SK-N-SH (cell line): ENCODE measurements at regions not wholly inside any gene's neighbourhood (a gene's known extent, or its start where the extent isn't known, plus 50 kb on each side); places are given as distances from the start of the nearest gene placed in this dataset.

ENCODE experiments used
- CTCF ChIA-PET: fragments of 300-600, 350-600 bp; formaldehyde crosslinking; extraction: SDS; loops from one replicate; lab custom pipeline; 2021; lab: Yijun Ruan, JAX
- POLR2A ChIA-PET: fragments of 350-600 bp; sonication (Branson Sonifier 250); formaldehyde crosslinking; extraction: SDS; loops from one replicate; lab custom pipeline; 2020; ENCODE audit warnings: antibody characterized with exemption, inconsistent platforms; lab: Yijun Ruan, JAX
- DNase-seq: peaks from one replicate; pipeline ENCODE4 v3.0.0; 2012
- H2AFZ ChIP-seq: fragments of 200-600 bp; sonication (generic); 2 replicates; pipeline ENCODE4 v1.8.1; 2016; ENCODE audit warnings: antibody characterized with exemption, mild to moderate bottlenecking, low read depth
- H3F3A ChIP-seq: fragments of 200-600 bp; sonication (generic); replicated peaks from 2 replicates; pipeline ENCODE3; 2016; ENCODE audit warnings: antibody characterized with exemption, mild to moderate bottlenecking; ENCODE audit not compliant: insufficient read depth
- H3K27ac ChIP-seq, 2 experiments: fragments of 200-500 bp in 1 of 2; fragments of 200-600 bp in 1 of 2; sonication (Bioruptor generic) in 1 of 2; sonication (generic), shearing (Covaris generic) in 1 of 2; 2 replicates each; pipeline versions ENCODE4 v1.5.1 to v1.6.1; 2014 to 2016; ENCODE audit warnings: low read depth in 2 of 2, inconsistent platforms in 1 of 2, low read length in 1 of 2, mild to moderate bottlenecking in 1 of 2, mixed read lengths in 1 of 2
- H3K27me3 ChIP-seq: fragments of 200-600 bp; sonication (generic), shearing (Covaris generic); 2 replicates; pipeline ENCODE4 v1.6.1; 2016; ENCODE audit warnings: mixed run types; ENCODE audit not compliant: insufficient read depth
- H3K36me3 ChIP-seq, 2 experiments: fragments of 200-500 bp in 1 of 2; fragments of 200-600 bp in 1 of 2; sonication (Bioruptor generic) in 1 of 2; sonication (generic) in 1 of 2; replicated peaks in 1 of 2; 2 replicates each; pipeline versions ENCODE3 to v1.5.1; 2014 to 2016; ENCODE audit warnings: low read length in 1 of 2, mild to moderate bottlenecking in 1 of 2; ENCODE audit not compliant: insufficient read depth in 2 of 2, control insufficient read depth in 1 of 2
- H3K4me1 ChIP-seq, 2 experiments: fragments of 200-500 bp in 1 of 2; fragments of 200-600 bp in 1 of 2; sonication (Bioruptor generic) in 1 of 2; sonication (generic), shearing (Covaris generic) in 1 of 2; 2 replicates each; pipeline versions ENCODE4 v1.5.1 to v1.6.1; 2014 to 2016; ENCODE audit warnings: low read depth in 1 of 2, low read length in 1 of 2, mixed run types in 1 of 2; ENCODE audit not compliant: insufficient read depth in 2 of 2, control insufficient read depth in 1 of 2
- H3K4me2 ChIP-seq: fragments of 200-600 bp; sonication (generic), shearing (Covaris generic); 2 replicates; pipeline ENCODE4 v1.6.1; 2017; ENCODE audit warnings: mixed run types
- H3K4me3 ChIP-seq, 2 experiments: fragments of 200-500 bp in 1 of 2; fragments of 200-600 bp in 1 of 2; sonication (Bioruptor generic) in 1 of 2; sonication (generic), shearing (Covaris generic) in 1 of 2; 2 replicates each; pipeline versions ENCODE4 v1.5.1 to v1.8.1; 2014 to 2016; ENCODE audit warnings: low read depth in 2 of 2, inconsistent platforms in 1 of 2, low read length in 1 of 2, mild to moderate bottlenecking in 1 of 2, mixed read lengths in 1 of 2, moderate library complexity in 1 of 2
- H3K79me2 ChIP-seq: fragments of 200-600 bp; sonication (generic); 2 replicates; pipeline ENCODE4 v1.8.1; 2017; ENCODE audit warnings: mild to moderate bottlenecking; ENCODE audit not compliant: insufficient read depth
- H3K9ac ChIP-seq: fragments of 200-600 bp; sonication (generic); 2 replicates; pipeline ENCODE4 v1.6.1; 2017; ENCODE audit warnings: mixed run types
- H3K9me2 ChIP-seq: fragments of 200-600 bp; sonication (generic); 2 replicates; pipeline ENCODE4 v1.6.1; 2017; ENCODE audit warnings: mixed run types
- H3K9me3 ChIP-seq: fragments of 200-600 bp; sonication (generic); 2 replicates; pipeline ENCODE4 v1.6.1; 2017; ENCODE audit warnings: mixed run types, mild to moderate bottlenecking, moderate library complexity
- H4K20me1 ChIP-seq: fragments of 200-600 bp; sonication (generic); 2 replicates; pipeline ENCODE4 v1.6.1; 2017; ENCODE audit warnings: mild to moderate bottlenecking, mixed run types; ENCODE audit not compliant: insufficient read depth
- EP300 ChIP-seq, 2 experiments: IDR thresholded peaks; 2 replicates each; pipeline versions ENCODE4 v1.4.0 to v1.6.1; 2012; ENCODE audit warnings: borderline replicate concordance in 1 of 2, low read depth in 1 of 2, low read length in 1 of 2
- EZH2phosphoT487 ChIP-seq: fragments of 200-600 bp; sonication (generic); IDR thresholded peaks from 2 replicates; pipeline ENCODE4 v1.6.1; 2017; ENCODE audit warnings: low read depth, mixed run types, mild to moderate bottlenecking, antibody characterized with exemption, moderate library complexity, borderline replicate concordance
- FOXJ3 ChIP-seq: sonication (generic); formaldehyde crosslinking; IDR thresholded peaks from 2 replicates; pipeline ENCODE4 v1.5.1; 2020; ENCODE audit warnings: mild to moderate bottlenecking, missing genetic modification reagents
- FOXM1 ChIP-seq: IDR thresholded peaks from 2 replicates; pipeline ENCODE4 v1.4.0; 2012; ENCODE audit warnings: low read depth, mild to moderate bottlenecking
- JUND ChIP-seq: IDR thresholded peaks from 2 replicates; pipeline ENCODE4 v1.4.0; 2012
- MXI1 ChIP-seq: IDR thresholded peaks from 2 replicates; pipeline ENCODE4 v1.6.1; 2012; ENCODE audit warnings: mild to moderate bottlenecking, low read depth, low read length, improper control_type of control experiment
- NFIC ChIP-seq: IDR thresholded peaks from 2 replicates; pipeline ENCODE4 v1.4.0; 2012; ENCODE audit warnings: borderline replicate concordance
- NRF1 ChIP-seq: IDR thresholded peaks from 2 replicates; pipeline ENCODE4 v1.6.1; 2012; ENCODE audit warnings: low read depth, mild to moderate bottlenecking, low read length
- RAD21 ChIP-seq: IDR thresholded peaks from 2 replicates; pipeline ENCODE4 v1.6.1; 2012; ENCODE audit warnings: mild to moderate bottlenecking, low read length
- RFX5 ChIP-seq: IDR thresholded peaks from 2 replicates; pipeline ENCODE4 v1.6.1; 2012; ENCODE audit warnings: mild to moderate bottlenecking, improper control_type of control experiment, low read length
- SIN3A ChIP-seq: IDR thresholded peaks from 2 replicates; pipeline ENCODE4 v1.6.1; 2012; ENCODE audit warnings: low read depth, mild to moderate bottlenecking, low read length, moderate library complexity, borderline replicate concordance
- TAF1 ChIP-seq: IDR thresholded peaks from 2 replicates; pipeline ENCODE4 v1.6.1; 2012; ENCODE audit warnings: low read depth, mild to moderate bottlenecking, low read length, moderate library complexity, borderline replicate concordance
- TCF12 ChIP-seq: IDR thresholded peaks from 2 replicates; pipeline ENCODE4 v1.4.0; 2012
- WGBS: methylation state at CpG from one replicate; pipeline ENCODE4 v1.1.6; 2017; ENCODE audit warnings: low lambda C conversion rate; 5-methylcytosine and 5-hydroxymethylcytosine counted together
- TF ChIP-seq, protein P1 (sequence below): IDR thresholded peaks from 2 replicates; pipeline ENCODE4 v1.6.1; 2012; ENCODE audit warnings: mild to moderate bottlenecking, low read depth, low read length, moderate library complexity
- TF ChIP-seq, protein P2 (sequence below): fragments of 150-350 bp; IDR thresholded peaks from 2 replicates; pipeline ENCODE4 v1.6.1; 2016; ENCODE audit warnings: mild to moderate bottlenecking, low read depth, low read length
- TF ChIP-seq, protein P3 (sequence below): IDR thresholded peaks from 2 replicates; pipeline ENCODE4; 2012

DNA sequence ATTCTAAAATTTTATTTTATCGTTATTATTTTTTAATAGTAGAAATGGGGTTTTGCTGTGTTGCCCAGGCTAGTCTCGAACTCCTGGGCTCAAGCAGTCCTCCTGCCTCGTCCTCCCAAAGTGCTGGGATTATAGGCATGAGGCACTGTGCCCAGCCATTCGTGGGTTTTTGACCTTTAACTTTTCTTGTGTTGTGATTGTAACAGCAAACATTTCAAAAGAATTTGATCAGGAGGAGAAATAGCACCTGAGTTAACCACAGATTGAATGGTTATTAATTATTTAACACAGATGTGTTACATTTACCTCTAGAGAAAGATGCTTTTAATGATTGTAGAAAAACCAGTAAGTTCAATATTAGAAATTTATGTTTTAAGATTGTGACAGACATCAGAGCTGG lies 132.0 kb downstream of the HAUS1 start:
- peaks cover under 1 to 13% of the 10 kb centered on the region in 2 experiments; a peak in 2 of 4 replicates for H3K4me1 ChIP-seq
- H2AFZ ChIP-seq: no peak overlapping the region
- H3K9ac ChIP-seq: no peak overlapping the region
- WGBS: 93% methylated on average over 4 of the region's 4 CpGs
- no peaks in the 10 kb centered on the region; the same call in 1 of the 2 replicates for H4K20me1 ChIP-seq
- no peak overlapping the region for H3K27ac ChIP-seq
- no peak overlapping the region for H3K4me2 ChIP-seq
- H3K9me3 ChIP-seq: no peaks in the 10 kb centered on the region
- H3F3A ChIP-seq: peaks cover 4% of the 10 kb centered on the region
- ChIA-PET CTCF (interaction anchor here (0.8 kb wide), 1 partner anchor 46 kb away, joined by 3 read pairs; no protein-coding TSS in a partner anchor), POLR2A (no interaction called here)
- TF ChIP-seq JUND (no peak), RAD21 (no peak), MXI1 (no peak), TAF1 (no peak), FOXJ3 (CRISPR knock-in tag) (no peak), TCF12 (no peak), RFX5 (no peak), EP300 (IDR thresholded peaks at IDR 0.05; ENCODE audit: borderline replicate concordance in 1 of 2, low read depth in 1 of 2, low read length in 1 of 2) (no peak), FOXM1 (no peak), NFIC (no peak), EZH2phosphoT487 (no peak), SIN3A (no peak), NRF1 (no peak)
- TF ChIP-seq, protein P1, sequence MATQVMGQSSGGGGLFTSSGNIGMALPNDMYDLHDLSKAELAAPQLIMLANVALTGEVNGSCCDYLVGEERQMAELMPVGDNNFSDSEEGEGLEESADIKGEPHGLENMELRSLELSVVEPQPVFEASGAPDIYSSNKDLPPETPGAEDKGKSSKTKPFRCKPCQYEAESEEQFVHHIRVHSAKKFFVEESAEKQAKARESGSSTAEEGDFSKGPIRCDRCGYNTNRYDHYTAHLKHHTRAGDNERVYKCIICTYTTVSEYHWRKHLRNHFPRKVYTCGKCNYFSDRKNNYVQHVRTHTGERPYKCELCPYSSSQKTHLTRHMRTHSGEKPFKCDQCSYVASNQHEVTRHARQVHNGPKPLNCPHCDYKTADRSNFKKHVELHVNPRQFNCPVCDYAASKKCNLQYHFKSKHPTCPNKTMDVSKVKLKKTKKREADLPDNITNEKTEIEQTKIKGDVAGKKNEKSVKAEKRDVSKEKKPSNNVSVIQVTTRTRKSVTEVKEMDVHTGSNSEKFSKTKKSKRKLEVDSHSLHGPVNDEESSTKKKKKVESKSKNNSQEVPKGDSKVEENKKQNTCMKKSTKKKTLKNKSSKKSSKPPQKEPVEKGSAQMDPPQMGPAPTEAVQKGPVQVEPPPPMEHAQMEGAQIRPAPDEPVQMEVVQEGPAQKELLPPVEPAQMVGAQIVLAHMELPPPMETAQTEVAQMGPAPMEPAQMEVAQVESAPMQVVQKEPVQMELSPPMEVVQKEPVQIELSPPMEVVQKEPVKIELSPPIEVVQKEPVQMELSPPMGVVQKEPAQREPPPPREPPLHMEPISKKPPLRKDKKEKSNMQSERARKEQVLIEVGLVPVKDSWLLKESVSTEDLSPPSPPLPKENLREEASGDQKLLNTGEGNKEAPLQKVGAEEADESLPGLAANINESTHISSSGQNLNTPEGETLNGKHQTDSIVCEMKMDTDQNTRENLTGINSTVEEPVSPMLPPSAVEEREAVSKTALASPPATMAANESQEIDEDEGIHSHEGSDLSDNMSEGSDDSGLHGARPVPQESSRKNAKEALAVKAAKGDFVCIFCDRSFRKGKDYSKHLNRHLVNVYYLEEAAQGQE: no peak
- TF ChIP-seq, protein P2, sequence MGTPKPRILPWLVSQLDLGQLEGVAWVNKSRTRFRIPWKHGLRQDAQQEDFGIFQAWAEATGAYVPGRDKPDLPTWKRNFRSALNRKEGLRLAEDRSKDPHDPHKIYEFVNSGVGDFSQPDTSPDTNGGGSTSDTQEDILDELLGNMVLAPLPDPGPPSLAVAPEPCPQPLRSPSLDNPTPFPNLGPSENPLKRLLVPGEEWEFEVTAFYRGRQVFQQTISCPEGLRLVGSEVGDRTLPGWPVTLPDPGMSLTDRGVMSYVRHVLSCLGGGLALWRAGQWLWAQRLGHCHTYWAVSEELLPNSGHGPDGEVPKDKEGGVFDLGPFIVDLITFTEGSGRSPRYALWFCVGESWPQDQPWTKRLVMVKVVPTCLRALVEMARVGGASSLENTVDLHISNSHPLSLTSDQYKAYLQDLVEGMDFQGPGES: no peak
- TF ChIP-seq, protein P3, sequence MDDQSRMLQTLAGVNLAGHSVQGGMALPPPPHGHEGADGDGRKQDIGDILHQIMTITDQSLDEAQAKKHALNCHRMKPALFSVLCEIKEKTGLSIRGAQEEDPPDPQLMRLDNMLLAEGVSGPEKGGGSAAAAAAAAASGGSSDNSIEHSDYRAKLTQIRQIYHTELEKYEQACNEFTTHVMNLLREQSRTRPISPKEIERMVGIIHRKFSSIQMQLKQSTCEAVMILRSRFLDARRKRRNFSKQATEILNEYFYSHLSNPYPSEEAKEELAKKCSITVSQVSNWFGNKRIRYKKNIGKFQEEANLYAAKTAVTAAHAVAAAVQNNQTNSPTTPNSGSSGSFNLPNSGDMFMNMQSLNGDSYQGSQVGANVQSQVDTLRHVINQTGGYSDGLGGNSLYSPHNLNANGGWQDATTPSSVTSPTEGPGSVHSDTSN: no peak
- no peak overlapping the region for H3K4me3 ChIP-seq
- no peak for DNase-seq
- peaks cover 65% of the 10 kb centered on the region for H3K79me2 ChIP-seq
- H3K36me3 ChIP-seq: no peaks in the 10 kb centered on the region
- H3K9me2 ChIP-seq: 0 out of 2 replicates have a peak, but pooled peaks cover 5% of the 10 kb centered on the region
- no peaks in the 10 kb centered on the region for H3K27me3 ChIP-seq
